Adrenal gland (tissue), 9 donors: ENCODE measurements at regions not wholly inside any gene's neighbourhood (a gene's known extent, or its start where the extent isn't known, plus 50 kb on each side); places are given as distances from the start of the nearest gene placed in this dataset.

Experiments
- DNase-seq, 7 donors: peaks; one replicate each; pipeline ENCODE4 v3.0.0-alpha.2; 2019 to 2020
- H3K27ac ChIP-seq, 5 donors: fragments of 200-600 bp; sonication (generic) in 4 of 5; 1 replicate in 3 of 5; 2 replicates in 2 of 5; pipeline versions ENCODE4 v1.5.1 to v1.8.0; 2016 to 2020; ENCODE audit warnings: mild to moderate bottlenecking in 1 of 5
- H3K27me3 ChIP-seq: fragments of 200-600 bp; 2 replicates; pipeline ENCODE4 v1.8.0; 2021
- H3K36me3 ChIP-seq, 2 donors: fragments of 200-600 bp; replicated peaks in 1 of 2; 1 replicate in 1 of 2; 2 replicates in 1 of 2; pipeline versions ENCODE4 v1.5.1 to v1.8.0; 2018 to 2022
- H3K4me1 ChIP-seq, 2 donors: fragments of 200-600 bp; replicated peaks in 1 of 2; 1 replicate in 1 of 2; 2 replicates in 1 of 2; pipeline versions ENCODE4 v1.5.1 to v1.8.0; 2018 to 2021
- H3K4me3 ChIP-seq, 4 donors: fragments of 200-600 bp; sonication (generic) in 3 of 4; one replicate each; pipeline ENCODE4 v1.5.1; 2016 to 2018
- H3K9me3 ChIP-seq, 3 donors: fragments of 200-600 bp; sonication (generic) in 1 of 3; replicated peaks in 1 of 3; 1 replicate in 2 of 3; 2 replicates in 1 of 3; pipeline versions ENCODE4 v1.5.1 to v1.8.0; 2016 to 2021
- CTCF ChIP-seq, 6 experiments: fragments of 450-650 bp in 4 of 6; fragments of 200-600 bp in 2 of 6; sonication (generic) in 1 of 6; IDR thresholded peaks; 1 replicate in 5 of 6; 2 replicates in 1 of 6; pipeline versions ENCODE4 v1.5.1 to v1.8.0; 2016 to 2021; ENCODE audit warnings: antibody characterized with exemption in 6 of 6, mild to moderate bottlenecking in 2 of 6, moderate library complexity in 1 of 6
- POLR2A ChIP-seq, 2 donors: fragments of 450-650 bp; IDR thresholded peaks; one replicate each; pipeline ENCODE4 v1.6.1; 2017; ENCODE audit warnings: antibody characterized with exemption in 2 of 2, mild to moderate bottlenecking in 2 of 2, moderate library complexity in 1 of 2
- WGBS, 4 donors: extraction: QIAGEN DNeasy Blood & Tissue Kit in 2 of 4; methylation state at CpG; one replicate each; pipeline versions ENCODE4 v1.1.5 to v1.1.7; 2013 to 2017; 5-methylcytosine and 5-hydroxymethylcytosine counted together
- intact Hi-C, 2 donors: fragments of 100-400 bp; cut with DNase I; formaldehyde crosslinking; loops; one replicate each; pipeline versions ENCODE4 v1.14.1 to v1.15.0; 2022 to 2023
- donor health status: healthy with polysubstance abuse.
- donor health status: Bipolar disorder and iron deficiency.
- donor health status: DM: yes; HTN: yes; CAD: no.
- donor health status: DM: no; HTN: no; CAD: no.
- donor health status: DM: no; HTN: no; CAD: no.

DNA sequence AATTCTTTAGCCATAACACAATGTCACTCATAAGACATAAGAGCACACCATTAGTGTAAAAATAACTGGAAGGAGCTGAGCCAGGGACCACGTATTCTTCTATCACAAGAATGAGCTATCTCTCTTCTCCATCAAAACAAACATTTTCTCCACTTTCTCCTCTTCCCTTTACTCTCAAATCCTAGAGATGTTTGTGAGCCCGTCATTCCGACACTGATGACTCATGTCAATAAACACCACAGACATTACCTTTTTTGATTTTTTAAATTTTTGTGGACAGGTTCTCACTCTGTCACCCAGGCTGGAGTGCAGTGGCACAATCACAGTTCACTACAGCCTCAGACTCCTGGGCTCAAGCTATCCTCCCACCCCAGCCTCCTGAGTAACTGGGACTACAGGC is 86.6 kb downstream of the MEX3B start:
- no peaks in the 10 kb centered on the region for H3K9me3 ChIP-seq
- WGBS, 4 donors = 78 to 88% (median 84%) methylated on average over 3 of the region's 3 CpGs

GRCh38 chr15:81957698-81958097 is 88.1 kb downstream of the MEX3B start:
- Histone ChIP-seq H3K27ac (no peak overlapping the region), H3K4me3 (no peak overlapping the region), H3K4me1 (no peaks in the 10 kb centered on the region), H3K9me3 (no peaks in the 10 kb centered on the region), H3K36me3 (no peaks in the 10 kb centered on the region), H3K27me3 (no peaks in the 10 kb centered on the region)
- WGBS, 4 donors = 75 to 83% (median 79%) methylated on average over 4 of the region's 4 CpGs
- DNase-seq = no peak
- intact Hi-C loops = no loop called here
- TF ChIP-seq CTCF (IDR thresholded peaks at IDR 0.05) (no peak), POLR2A (IDR thresholded peaks at IDR 0.05) (no peak)

More for the DNA sequence above, 86.6 kb downstream of the MEX3B start:
- Histone ChIP-seq H3K27ac (no peak overlapping the region), H3K36me3 (no peaks in the 10 kb centered on the region), H3K4me1 (no peaks in the 10 kb centered on the region), H3K27me3 (no peaks in the 10 kb centered on the region), H3K4me3 (no peak overlapping the region)
- intact Hi-C loops = no loop called here
- TF ChIP-seq POLR2A (IDR thresholded peaks at IDR 0.05) = no peak
- TF ChIP-seq CTCF (IDR thresholded peaks at IDR 0.05) = no peak
- DNase-seq = no peak

- no peaks in the 10 kb centered on the region for H3K27me3 ChIP-seq
- no peaks in the 10 kb centered on the region for H3K9me3 ChIP-seq
- no peaks in the 10 kb centered on the region for H3K4me1 ChIP-seq
- no peak overlapping the region for H3K27ac ChIP-seq
- intact Hi-C loops = no loop called here
- TF ChIP-seq POLR2A (IDR thresholded peaks at IDR 0.05) = no peak
- TF ChIP-seq CTCF (IDR thresholded peaks at IDR 0.05) = no peak
- no peak overlapping the region for H3K4me3 ChIP-seq
- no peaks in the 10 kb centered on the region for H3K36me3 ChIP-seq
- DNase-seq = no peak
- 70 to 86% (median 77%) methylated on average over 6 of the region's 6 CpGs for WGBS, 4 donors
Measured at GRCh38 chr15:81955382-81956062, 90.3 kb downstream of the MEX3B start.

DNA sequence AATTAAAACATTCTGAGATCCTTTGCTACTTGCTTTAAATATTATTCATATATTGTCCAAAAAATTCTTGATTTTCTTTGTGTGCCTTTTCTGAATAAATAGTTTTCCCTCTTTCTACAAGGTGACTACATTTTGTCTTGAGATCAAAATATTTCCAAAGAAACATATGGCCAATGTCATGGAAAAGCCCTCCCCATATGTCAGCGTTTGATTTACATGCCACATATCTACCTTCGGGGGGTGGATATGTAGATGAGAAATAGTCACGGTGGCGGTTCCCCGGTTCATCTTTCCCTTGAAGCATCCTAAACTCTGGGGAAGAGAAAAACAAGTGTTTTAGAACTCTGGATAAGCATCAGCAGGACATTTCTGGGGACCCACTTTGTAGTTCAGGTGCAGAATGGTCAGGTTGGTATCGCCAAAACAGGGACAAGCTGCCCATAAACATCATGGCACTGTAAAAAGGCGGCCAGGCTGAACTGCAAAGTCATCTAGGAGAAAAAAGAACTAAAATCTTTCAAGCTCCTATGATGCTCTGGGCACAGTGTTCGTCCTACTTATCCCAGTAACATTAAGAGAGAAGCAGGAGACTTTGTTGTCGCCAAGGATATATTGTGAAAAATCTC is 91.5 kb downstream of the MEX3B start:
- intact Hi-C loops = no loop called here
- TF ChIP-seq POLR2A (IDR thresholded peaks at IDR 0.05) (no peak), CTCF (IDR thresholded peaks at IDR 0.05) (no peak)

More for the DNA sequence above, 91.5 kb downstream of the MEX3B start:
- Histone ChIP-seq H3K27ac (no peak overlapping the region), H3K9me3 (no peaks in the 10 kb centered on the region), H3K36me3 (no peaks in the 10 kb centered on the region), H3K4me1 (no peaks in the 10 kb centered on the region), H3K4me3 (no peak overlapping the region), H3K27me3 (no peaks in the 10 kb centered on the region)
- WGBS, 4 donors = 80 to 87% (median 83%) methylated on average over 9 of the region's 9 CpGs
- DNase-seq = no peak
